ENCODE measurements at regions not wholly inside any gene's neighbourhood (a gene's known extent, or its start where the extent isn't known, plus 50 kb on each side); places are given as distances from the start of the nearest gene placed in this dataset.
"Not testable (repeated sequence)": the region's sequence is repeated elsewhere in the genome, so short reads cannot be mapped to it uniquely, and the experiment has no call there.

- TF ChIP-seq POLR2A (IDR thresholded peaks at IDR 0.05) (no peak), CTCF (IDR thresholded peaks at IDR 0.05) (no peak)
- intact Hi-C loops (cut with DNase I; ENCODE audit: low total_unique reads), result no loop called here
- 58 to 76% methylated on average over 2 of the region's 2 CpGs for WGBS, 2 donors
Measured at GRCh38 chr15:35256141-35256540, 171.0 kb upstream of the NANOGP8 start.

GRCh38 chr15:35254908-35255307 lies 169.8 kb upstream of the NANOGP8 start:
- intact Hi-C loops (cut with DNase I; ENCODE audit: low total_unique reads); H3K4me3 ChIP-seq (ENCODE audit: low read depth, poor library complexity, severe bottlenecking); DNase-seq (ENCODE audit: low spot score in 2 of 2): not testable (repeated sequence)
- WGBS, 2 donors, result 92 to 97% methylated on average over 5 of the region's 5 CpGs

More at GRCh38 chr15:35256141-35256540, 171.0 kb upstream of the NANOGP8 start:
- DNase-seq (ENCODE audit: low spot score in 2 of 2), result no peak
- no peak overlapping the region for H3K4me3 ChIP-seq (ENCODE audit: low read depth, poor library complexity, severe bottlenecking)

GRCh38 chr15:35254062-35254461 lies 169.0 kb upstream of the NANOGP8 start:
- WGBS, 2 donors, result 73 to 84% methylated on average over 1 of the region's 1 CpG
- no peak for DNase-seq (ENCODE audit: low spot score in 2 of 2)
- intact Hi-C loops (cut with DNase I; ENCODE audit: low total_unique reads), result no loop called here
- no peak for TF ChIP-seq CTCF (IDR thresholded peaks at IDR 0.05)
- no peak for TF ChIP-seq POLR2A (IDR thresholded peaks at IDR 0.05)
- no peak overlapping the region for H3K4me3 ChIP-seq (ENCODE audit: low read depth, poor library complexity, severe bottlenecking)

GRCh38 chr15:35252351-35252865 lies 167.3 kb upstream of the NANOGP8 start:
- WGBS, 2 donors, result 68 to 73% methylated on average over 3 of the region's 3 CpGs
- no peak for DNase-seq (ENCODE audit: low spot score in 2 of 2)
- H3K4me3 ChIP-seq (ENCODE audit: low read depth, poor library complexity, severe bottlenecking), result no peak overlapping the region
- intact Hi-C loops (cut with DNase I; ENCODE audit: low total_unique reads), result no loop called here
- TF ChIP-seq CTCF (IDR thresholded peaks at IDR 0.05), result no peak
- TF ChIP-seq POLR2A (IDR thresholded peaks at IDR 0.05), result no peak

- no peak for TF ChIP-seq POLR2A (IDR thresholded peaks at IDR 0.05)
- no peak for TF ChIP-seq CTCF (IDR thresholded peaks at IDR 0.05)
- intact Hi-C loops (cut with DNase I; ENCODE audit: low total_unique reads), result no loop called here
- DNase-seq (ENCODE audit: low spot score in 2 of 2), result no peak
- no peak overlapping the region for H3K4me3 ChIP-seq (ENCODE audit: low read depth, poor library complexity, severe bottlenecking)
Measured at GRCh38 chr15:35247150-35247549, 162.1 kb upstream of the NANOGP8 start.

GRCh38 chr15:35246451-35246850 lies 161.4 kb upstream of the NANOGP8 start:
- DNase-seq (ENCODE audit: low spot score in 2 of 2), result no peak
- intact Hi-C loops (cut with DNase I; ENCODE audit: low total_unique reads), result no loop called here
- TF ChIP-seq POLR2A (IDR thresholded peaks at IDR 0.05), result no peak
- no peak for TF ChIP-seq CTCF (IDR thresholded peaks at IDR 0.05)
- 78 to 80% methylated on average over 4 of the region's 4 CpGs for WGBS, 2 donors
- no peak overlapping the region for H3K4me3 ChIP-seq (ENCODE audit: low read depth, poor library complexity, severe bottlenecking)

GRCh38 chr15:35245681-35246080 lies 160.6 kb upstream of the NANOGP8 start:
- intact Hi-C loops (cut with DNase I; ENCODE audit: low total_unique reads); H3K4me3 ChIP-seq (ENCODE audit: low read depth, poor library complexity, severe bottlenecking); DNase-seq (ENCODE audit: low spot score in 2 of 2): not testable (repeated sequence)
- WGBS, 2 donors, result 74 to 76% methylated on average over 2 of the region's 2 CpGs

All from lower leg skin (tissue), 4 donors.